Aorta (tissue), 5 donors: ENCODE measurements at regions not wholly inside any gene's neighbourhood (a gene's known extent, or its start where the extent isn't known, plus 50 kb on each side); places are given as distances from the start of the nearest gene placed in this dataset.

ENCODE experiments used
- ATAC-seq: fragments of 200-7000 bp; cut with Tn5 transposase; one replicate; pipeline ENCODE4 v1.9.1; 2022; ENCODE audit warnings: moderate library complexity; ENCODE audit not compliant: low FRiP score
- DNase-seq, 2 donors: peaks; one replicate each; pipeline ENCODE4 v3.0.0-alpha.2; 2020
- H3K27ac ChIP-seq, 2 donors: one replicate each; pipeline ENCODE4 v1.5.1; 2013; ENCODE audit warnings: low read length in 2 of 2, mild to moderate bottlenecking in 2 of 2, moderate library complexity in 2 of 2, control low read depth in 1 of 2, inconsistent platforms in 1 of 2, low read depth in 1 of 2
- H3K27me3 ChIP-seq, 2 donors: one replicate each; pipeline ENCODE4 v1.6.1; 2013; ENCODE audit warnings: control low read depth in 1 of 2, low read length in 1 of 2, mild to moderate bottlenecking in 1 of 2, moderate library complexity in 1 of 2; ENCODE audit not compliant: insufficient read depth in 2 of 2, control insufficient read depth in 1 of 2
- H3K36me3 ChIP-seq, 2 donors: one replicate each; pipeline ENCODE4 v1.6.1; 2013; ENCODE audit warnings: control low read depth in 1 of 2, low read length in 1 of 2, mild to moderate bottlenecking in 1 of 2; ENCODE audit not compliant: insufficient read depth in 2 of 2, control insufficient read depth in 1 of 2
- H3K4me1 ChIP-seq, 2 donors: one replicate each; pipeline ENCODE4 v1.6.1; 2013; ENCODE audit warnings: low read length in 2 of 2, control low read depth in 1 of 2, mild to moderate bottlenecking in 1 of 2, moderate library complexity in 1 of 2; ENCODE audit not compliant: insufficient read depth in 2 of 2, control insufficient read depth in 1 of 2
- H3K4me3 ChIP-seq, 2 donors: one replicate each; pipeline ENCODE4 v1.5.1; 2013; ENCODE audit warnings: low read length in 2 of 2, control low read depth in 1 of 2, mild to moderate bottlenecking in 1 of 2
- H3K9me3 ChIP-seq: one replicate; pipeline ENCODE4 v1.6.1; 2013; ENCODE audit warnings: mild to moderate bottlenecking, low read length; ENCODE audit not compliant: control insufficient read depth
- WGBS, 2 donors: extraction: QIAGEN DNeasy Blood & Tissue Kit; methylation state at CpG; one replicate each; pipeline ENCODE4 v1.1.7; 2013; 5-methylcytosine and 5-hydroxymethylcytosine counted together
- intact Hi-C, 2 donors: fragments of 100-400 bp; cut with DNase I; formaldehyde crosslinking; loops; one replicate each; pipeline versions ENCODE4 v1.14.2 to v1.15.0; 2022
- donor health status: healthy with polysubstance abuse.
- donor health status: Bipolar disorder and iron deficiency.
- donor health status: DM: no; HTN: no; CAD: no.
- donor health status: DM: no; HTN: no; CAD: no.
- donor health status: DM: yes; HTN: yes; CAD: no.

GRCh38 chr11:15765530-15765929 is 590.8 kb downstream of the SOX6 start:
- H3K27me3 ChIP-seq, result no peaks in the 10 kb centered on the region
- intact Hi-C loops, result no loop called here
- no peak overlapping the region for H3K27ac ChIP-seq
- ATAC-seq (no peak), DNase-seq (no peak)
- no peaks in the 10 kb centered on the region for H3K9me3 ChIP-seq
- H3K4me1 ChIP-seq, result no peaks in the 10 kb centered on the region
- 88 to 91% methylated on average over 3 of the region's 3 CpGs for WGBS, 2 donors
- H3K4me3 ChIP-seq, result no peak overlapping the region
- no peaks in the 10 kb centered on the region for H3K36me3 ChIP-seq

- Histone ChIP-seq H3K27ac (no peak overlapping the region), H3K4me1 (no peaks in the 10 kb centered on the region), H3K27me3 (no peaks in the 10 kb centered on the region), H3K36me3 (no peaks in the 10 kb centered on the region), H3K4me3 (no peak overlapping the region), H3K9me3 (no peaks in the 10 kb centered on the region)
- ATAC-seq (no peak), DNase-seq (no peak)
- 97 to 98% methylated on average over 5 of the region's 5 CpGs for WGBS, 2 donors
- intact Hi-C loops, result no loop called here
Measured at GRCh38 chr11:15768321-15768720, 588.0 kb downstream of the SOX6 start.

- no peaks in the 10 kb centered on the region for H3K27me3 ChIP-seq
Measured at GRCh38 chr11:15769203-15769602, 587.1 kb downstream of the SOX6 start.

GRCh38 chr11:15770798-15771414 is 585.4 kb downstream of the SOX6 start:
- no peak overlapping the region for H3K4me3 ChIP-seq
- WGBS, 2 donors, result 100% methylated on average over 1 of the region's 1 CpG

More at GRCh38 chr11:15769203-15769602, 587.1 kb downstream of the SOX6 start:
- Histone ChIP-seq H3K36me3 (no peaks in the 10 kb centered on the region), H3K4me1 (no peaks in the 10 kb centered on the region), H3K4me3 (no peak overlapping the region), H3K9me3 (no peaks in the 10 kb centered on the region), H3K27ac (no peak overlapping the region)
- WGBS, 2 donors, result 97% methylated on average over 3 of the region's 3 CpGs
- ATAC-seq (no peak), DNase-seq (no peak)
- intact Hi-C loops, result no loop called here

GRCh38 chr11:15772547-15772946 is 583.8 kb downstream of the SOX6 start:
- no peak for DNase-seq
- Histone ChIP-seq H3K4me3 (no peak overlapping the region), H3K4me1 (peaks cover 0 to 3% of the 10 kb centered on the region in 2 donors), H3K27ac (no peak overlapping the region), H3K9me3 (no peaks in the 10 kb centered on the region), H3K36me3 (no peaks in the 10 kb centered on the region), H3K27me3 (no peaks in the 10 kb centered on the region)
- 61 to 72% methylated on average over 3 of the region's 3 CpGs for WGBS, 2 donors
- intact Hi-C loops, result no loop called here
- ATAC-seq, result no peak

More at GRCh38 chr11:15770798-15771414, 585.4 kb downstream of the SOX6 start:
- Histone ChIP-seq H3K36me3 (no peaks in the 10 kb centered on the region), H3K4me1 (peaks cover 0 to 3% of the 10 kb centered on the region in 2 donors), H3K27me3 (no peaks in the 10 kb centered on the region), H3K27ac (no peak overlapping the region), H3K9me3 (no peaks in the 10 kb centered on the region)
- intact Hi-C loops, result no loop called here
- peak in 1 of 2 donors; percentile 57 for DNase-seq
- no peak for ATAC-seq

GRCh38 chr11:15772981-15773380 is 583.4 kb downstream of the SOX6 start:
- no peak overlapping the region for H3K27ac ChIP-seq
- no peak for DNase-seq
- no peaks in the 10 kb centered on the region for H3K9me3 ChIP-seq
- peaks cover 0 to 3% of the 10 kb centered on the region in 2 donors for H3K4me1 ChIP-seq
- no peak for ATAC-seq
- no peaks in the 10 kb centered on the region for H3K27me3 ChIP-seq
- intact Hi-C loops, result no loop called here
- H3K36me3 ChIP-seq, result no peaks in the 10 kb centered on the region
- no peak overlapping the region for H3K4me3 ChIP-seq

- no peaks in the 10 kb centered on the region for H3K27me3 ChIP-seq
- intact Hi-C loops, result no loop called here
- 96% methylated on average over 13 of the region's 13 CpGs for WGBS, 2 donors
- H3K4me1 ChIP-seq, result peaks cover 0 to 3% of the 10 kb centered on the region in 2 donors
- H3K9me3 ChIP-seq, result no peaks in the 10 kb centered on the region
- no peak overlapping the region for H3K4me3 ChIP-seq
- ATAC-seq, result no peak
- H3K36me3 ChIP-seq, result no peaks in the 10 kb centered on the region
- no peak overlapping the region for H3K27ac ChIP-seq
- DNase-seq, result no peak
Measured at GRCh38 chr11:15773476-15774387, 582.6 kb downstream of the SOX6 start.

GRCh38 chr11:15774388-15774939 is 581.9 kb downstream of the SOX6 start:
- DNase-seq (no peak), ATAC-seq (peak; percentile 43)
- peak overlapping the region in 1 of 2 donors; percentile 56 for H3K27ac ChIP-seq
- no peaks in the 10 kb centered on the region for H3K9me3 ChIP-seq
- no peaks in the 10 kb centered on the region for H3K36me3 ChIP-seq
- intact Hi-C loops, result no loop called here
- 23 to 31% methylated on average over 4 of the region's 4 CpGs for WGBS, 2 donors
- H3K4me1 ChIP-seq, result peaks cover 0 to 3% of the 10 kb centered on the region in 2 donors
- no peak overlapping the region for H3K4me3 ChIP-seq
- no peaks in the 10 kb centered on the region for H3K27me3 ChIP-seq
